ENCODE measurements at regions not wholly inside any gene's neighbourhood (a gene's known extent, or its start where the extent isn't known, plus 50 kb on each side); places are given as distances from the start of the nearest gene placed in this dataset.
"Not testable (repeated sequence)": the region's sequence is repeated elsewhere in the genome, so short reads cannot be mapped to it uniquely, and the experiment has no call there.

DNA sequence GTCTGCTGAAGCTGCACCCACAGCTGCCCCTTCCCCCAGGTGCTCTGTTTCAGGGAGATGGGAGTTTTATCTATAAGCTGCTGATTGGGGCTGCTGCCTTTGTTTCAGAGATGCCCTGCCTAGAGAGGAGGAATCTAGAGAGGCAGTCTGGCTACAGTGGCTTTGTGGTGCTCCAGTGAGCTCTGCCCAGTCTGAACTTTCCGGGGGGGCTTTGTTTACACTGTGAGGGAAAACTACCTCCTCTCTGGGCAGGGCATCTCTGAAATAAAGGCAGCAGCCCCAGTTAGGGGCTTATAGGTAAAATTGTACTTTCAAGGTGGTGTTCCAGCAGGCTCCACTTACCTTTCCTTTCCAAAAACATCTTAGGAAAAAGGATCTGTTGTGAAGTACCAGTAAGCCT lies 242.2 kb downstream of the SPRY1 start:
- DNase-seq (ENCODE audit: low spot score) = no peak

GRCh38 chr4:123640271-123640670 lies 243.7 kb downstream of the SPRY1 start:
- peak; percentile 47 for DNase-seq (ENCODE audit: low spot score)

- no peak for DNase-seq (ENCODE audit: low spot score)
Observed at GRCh38 chr4:123640824-123641223, 244.2 kb downstream of the SPRY1 start.

DNA sequence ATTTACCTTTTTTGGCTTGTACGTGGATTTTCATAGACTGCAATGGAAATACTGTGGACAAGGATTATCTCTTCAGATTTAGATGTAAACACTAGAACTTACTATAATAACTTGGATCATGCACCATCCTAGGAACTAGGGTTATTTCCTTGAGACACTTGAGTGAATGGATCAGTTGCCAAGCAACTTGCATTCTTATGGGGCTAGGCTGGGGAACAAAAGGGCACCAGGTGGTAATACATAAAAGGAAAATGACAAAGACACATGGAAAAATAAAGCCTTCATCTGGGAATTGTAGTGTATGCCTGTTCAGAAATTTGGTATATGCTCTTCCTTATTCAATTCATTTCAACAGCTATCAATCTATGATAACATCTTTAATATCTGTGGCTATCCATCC lies 247.1 kb downstream of the SPRY1 start:
- no peak for DNase-seq (ENCODE audit: low spot score)

DNA sequence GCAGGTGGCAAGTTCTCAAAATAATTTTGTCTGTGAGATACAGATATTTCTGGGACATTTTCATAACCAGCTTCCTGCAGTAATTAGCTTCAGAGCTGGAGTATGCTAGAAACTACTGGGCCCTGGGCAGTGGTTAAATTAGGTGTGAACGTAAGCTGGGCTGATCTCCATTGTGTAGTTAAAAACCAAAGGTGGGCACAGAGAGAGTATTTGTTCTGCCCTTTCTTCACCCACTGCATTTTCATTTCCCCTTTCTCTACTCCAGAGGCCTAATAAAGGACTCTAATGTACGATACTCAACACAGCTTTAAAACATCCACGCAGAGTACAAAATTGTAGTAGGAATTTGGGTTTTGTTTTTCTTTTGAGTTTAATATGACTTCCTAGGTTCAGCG lies 252.7 kb downstream of the SPRY1 start:
- no peak for DNase-seq (ENCODE audit: low spot score)

DNA sequence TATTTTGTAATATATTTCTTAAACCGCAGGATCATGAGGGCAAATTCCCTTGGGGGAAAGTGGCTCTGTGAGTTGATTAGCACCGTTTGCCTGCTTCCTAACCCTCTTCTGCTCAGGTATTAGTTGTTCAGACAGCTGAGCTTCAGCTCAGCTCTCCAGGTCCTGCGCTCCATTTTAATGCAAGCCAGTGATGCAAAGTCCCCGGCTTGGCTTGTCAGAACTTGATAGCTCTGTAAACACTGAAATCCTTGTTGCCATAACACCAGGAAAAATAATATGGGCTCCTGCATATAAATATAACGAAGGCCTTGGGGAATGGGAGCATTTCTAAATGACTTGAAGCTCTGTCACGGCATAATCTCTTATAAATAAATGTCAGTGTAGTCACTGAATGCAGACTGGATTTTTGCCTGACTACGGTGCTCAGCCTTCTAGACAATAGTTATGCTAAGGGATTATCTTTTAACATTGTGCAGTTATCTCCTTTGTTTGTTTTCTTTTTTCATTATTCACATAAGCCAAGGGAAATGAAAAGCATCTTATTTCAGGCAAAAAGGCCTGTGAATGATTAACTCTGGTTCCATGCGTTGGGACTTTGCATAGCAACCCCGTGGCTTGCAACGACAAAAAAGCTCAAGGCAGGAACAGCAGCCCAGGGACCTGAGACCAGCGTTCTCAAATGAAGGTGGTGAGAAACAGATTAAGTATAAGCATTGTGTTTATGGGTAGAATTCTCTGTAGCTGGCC lies 253.2 kb downstream of the SPRY1 start:
- no peak for DNase-seq (ENCODE audit: low spot score)

DNA sequence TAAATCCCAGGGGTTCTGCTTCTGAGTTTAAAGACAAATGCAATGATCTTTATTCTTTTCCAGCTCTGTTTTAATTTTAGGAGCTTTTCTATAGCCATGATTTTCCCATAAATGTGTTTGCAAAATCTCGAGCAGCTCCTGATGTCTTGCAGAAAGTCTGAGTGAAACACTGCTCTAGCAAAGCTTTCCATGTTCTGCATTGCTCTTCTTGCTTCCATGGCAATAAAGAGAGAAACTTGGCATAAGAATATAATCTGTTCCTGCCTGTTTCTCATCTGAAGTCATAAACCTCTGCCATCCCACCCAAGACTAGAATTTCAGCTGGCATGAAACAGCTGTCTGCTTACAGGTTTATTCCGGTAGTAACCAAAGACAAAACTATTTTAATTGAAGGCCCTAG lies 254.5 kb downstream of the SPRY1 start:
- no peak for DNase-seq (ENCODE audit: low spot score)

DNA sequence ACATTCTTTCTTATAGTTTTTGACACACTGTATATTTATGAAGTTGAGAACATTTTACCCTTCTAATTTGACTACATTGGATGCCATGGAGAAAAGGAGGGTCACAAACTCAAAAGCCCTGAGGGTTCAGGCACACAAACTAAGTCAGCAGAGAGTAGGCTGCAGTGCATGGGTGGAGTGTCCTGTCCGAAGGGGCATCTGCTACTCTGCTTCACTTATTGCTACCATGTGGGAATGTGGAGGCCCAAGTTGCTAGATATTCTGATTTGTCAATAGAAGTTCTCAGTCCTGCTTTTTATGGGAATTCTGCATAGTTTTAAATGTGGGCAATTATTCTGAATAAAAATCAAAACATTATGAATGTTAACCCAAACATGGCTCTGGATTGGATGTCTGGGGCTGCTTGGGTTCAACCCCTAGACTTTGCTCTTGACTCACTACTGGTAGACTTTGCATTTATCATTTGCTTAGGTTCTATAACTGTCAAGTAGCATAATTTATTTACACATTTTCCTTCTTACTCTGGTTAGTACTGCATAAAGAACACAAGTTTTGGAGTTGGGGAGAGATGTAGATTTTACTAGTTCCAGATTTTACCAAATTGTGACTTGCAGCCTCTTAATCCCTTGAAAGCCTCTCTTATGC lies 255.1 kb downstream of the SPRY1 start:
- DNase-seq (ENCODE audit: low spot score) = no peak

- DNase-seq (ENCODE audit: low spot score) = no peak
Observed at GRCh38 chr4:123652476-123652875, 255.9 kb downstream of the SPRY1 start.

GRCh38 chr4:123653236-123653635 lies 256.6 kb downstream of the SPRY1 start:
- no peak for DNase-seq (ENCODE audit: low spot score)

GRCh38 chr4:123656746-123657294 lies 260.2 kb downstream of the SPRY1 start:
- DNase-seq (ENCODE audit: low spot score) = not testable (repeated sequence)

- DNase-seq (ENCODE audit: low spot score) = not testable (repeated sequence)
Observed at GRCh38 chr4:123657606-123658005, 261.0 kb downstream of the SPRY1 start.

GRCh38 chr4:123659262-123659661 lies 262.7 kb downstream of the SPRY1 start:
- DNase-seq (ENCODE audit: low spot score) = no peak

DNA sequence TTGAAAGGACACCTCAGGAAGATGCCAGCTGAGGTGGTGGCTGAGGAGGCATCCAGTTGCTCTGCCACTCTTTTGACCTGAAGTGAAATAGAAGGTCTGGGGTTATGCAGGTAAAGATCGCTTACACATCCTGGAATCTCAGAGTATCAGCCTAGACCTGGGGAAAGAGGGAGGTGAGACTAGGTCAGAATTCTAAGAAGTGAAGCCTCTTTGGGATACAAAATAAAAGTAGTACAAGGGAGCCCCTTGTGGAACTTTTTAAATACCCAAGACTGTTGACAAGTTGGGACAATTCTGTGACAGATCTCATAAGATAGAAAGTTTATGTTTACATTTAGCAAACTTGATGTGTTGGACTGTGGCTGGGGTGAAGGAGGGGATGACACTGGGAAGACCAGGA lies 263.1 kb downstream of the SPRY1 start:
- DNase-seq (ENCODE audit: low spot score) = peak; percentile 22

- DNase-seq (ENCODE audit: low spot score) = peak; percentile 60
Observed at GRCh38 chr4:123661080-123661737, 264.6 kb downstream of the SPRY1 start.

GRCh38 chr4:123662827-123663226 lies 266.2 kb downstream of the SPRY1 start:
- DNase-seq (ENCODE audit: low spot score) = no peak

DNA sequence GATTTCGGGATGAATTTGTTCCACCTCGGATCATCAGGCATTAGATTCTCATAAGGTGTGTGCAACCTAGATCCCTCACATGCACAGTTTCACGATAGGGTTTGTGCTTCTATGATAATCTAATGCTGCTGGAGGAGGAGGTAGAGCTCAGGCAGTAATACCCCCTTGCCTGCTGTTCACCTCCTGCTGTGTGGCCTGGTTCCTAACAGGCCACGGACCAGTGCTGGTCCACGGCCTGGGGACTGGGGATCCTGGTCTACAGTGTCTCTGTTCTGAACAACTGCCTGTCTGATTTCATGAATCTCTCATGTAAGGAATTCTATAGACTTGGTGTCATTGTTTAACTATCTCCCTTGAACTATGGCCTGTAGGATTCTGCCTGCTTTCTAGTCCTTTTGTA lies 269.9 kb downstream of the SPRY1 start:
- no peak for DNase-seq (ENCODE audit: low spot score)

GRCh38 chr4:123667496-123667895 lies 270.9 kb downstream of the SPRY1 start:
- DNase-seq (ENCODE audit: low spot score) = peak; percentile 78

- no peak for DNase-seq (ENCODE audit: low spot score)
Observed at GRCh38 chr4:123667991-123668390, 271.4 kb downstream of the SPRY1 start.

DNA sequence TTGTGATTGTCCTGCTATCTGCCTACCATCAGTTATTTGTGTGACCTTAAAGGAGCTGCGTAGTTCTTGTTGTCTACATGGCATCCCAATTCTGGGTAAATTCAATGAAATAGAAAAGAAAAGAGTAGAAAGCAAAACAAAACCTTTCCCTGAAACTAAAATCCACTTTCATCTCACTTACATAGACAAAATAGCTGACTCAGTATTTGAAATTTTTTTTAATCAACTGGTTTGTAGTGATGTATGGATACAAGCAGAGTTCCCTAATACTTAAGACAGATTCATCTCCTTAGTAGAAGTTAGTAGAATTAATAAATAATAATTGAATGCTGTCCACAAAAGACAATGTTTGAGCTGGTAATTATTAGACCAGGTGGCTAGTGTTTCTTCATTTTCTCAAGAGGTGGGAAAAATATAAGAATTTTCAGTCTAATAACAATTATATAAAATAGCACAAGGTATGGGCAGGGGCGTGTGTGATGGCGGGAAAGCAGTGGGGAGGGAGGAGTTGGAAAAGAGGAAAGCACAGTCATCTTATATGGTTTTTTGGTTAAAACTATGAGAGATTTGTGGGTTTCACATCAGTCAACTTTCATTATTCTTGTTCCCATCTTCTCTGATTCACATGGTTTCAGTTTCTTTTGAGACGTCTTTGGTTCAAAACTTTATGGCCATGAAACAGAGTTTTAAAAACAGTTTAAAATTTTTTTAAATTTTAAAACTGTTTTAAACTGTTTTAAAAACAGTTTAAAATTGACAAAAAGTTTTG lies 275.2 kb downstream of the SPRY1 start:
- DNase-seq (ENCODE audit: low spot score) = no peak

DNA sequence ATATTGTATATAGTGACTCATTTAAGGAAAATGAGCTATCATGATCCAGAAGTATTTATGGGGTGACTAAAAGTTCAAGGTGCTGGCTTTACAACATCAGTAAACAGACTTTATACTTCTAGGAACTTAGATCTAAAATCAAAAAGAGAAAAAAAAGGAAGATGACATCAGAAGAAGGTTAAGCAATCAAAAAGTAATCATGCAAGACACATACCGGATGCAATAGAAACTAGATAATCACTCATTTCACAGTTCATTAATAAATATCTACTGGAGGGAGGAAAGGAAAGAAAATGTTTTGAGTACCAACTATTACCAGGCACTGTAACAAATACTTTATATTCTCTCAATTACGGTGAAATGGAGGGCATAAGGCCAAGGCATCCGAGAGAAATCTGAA lies 276.4 kb downstream of the SPRY1 start:
- no peak for DNase-seq (ENCODE audit: low spot score)

DNA sequence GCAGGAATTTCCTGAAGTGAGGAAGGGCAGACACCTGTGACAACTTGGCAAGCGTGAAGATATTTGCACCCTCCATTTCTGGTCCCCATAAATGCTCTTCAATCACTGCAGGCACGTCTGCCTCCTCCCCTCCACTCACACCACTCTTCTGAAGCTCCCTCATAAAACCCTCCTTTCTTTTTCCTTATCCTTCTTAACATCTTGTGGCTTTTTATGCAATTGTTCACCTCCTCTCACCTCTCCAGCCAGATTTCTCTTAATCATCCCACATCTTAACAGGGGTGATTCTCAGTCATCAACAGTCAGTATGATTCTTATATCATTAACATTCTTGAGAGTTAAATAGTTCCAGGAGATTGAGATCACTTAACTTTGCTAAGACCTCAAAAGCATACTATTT lies 277.4 kb downstream of the SPRY1 start:
- no peak for DNase-seq (ENCODE audit: low spot score)
